HCEC 1CT (cell line): ENCODE measurements at regions not wholly inside any gene's neighbourhood (a gene's known extent, or its start where the extent isn't known, plus 50 kb on each side); places are given as distances from the start of the nearest gene placed in this dataset.
"Not testable (repeated sequence)": the region's sequence is repeated elsewhere in the genome, so short reads cannot be mapped to it uniquely, and the experiment has no call there.

Source experiments
- DNase-seq: peaks from one replicate; pipeline ENCODE4 v3.0.0-alpha.2; 2017

DNA sequence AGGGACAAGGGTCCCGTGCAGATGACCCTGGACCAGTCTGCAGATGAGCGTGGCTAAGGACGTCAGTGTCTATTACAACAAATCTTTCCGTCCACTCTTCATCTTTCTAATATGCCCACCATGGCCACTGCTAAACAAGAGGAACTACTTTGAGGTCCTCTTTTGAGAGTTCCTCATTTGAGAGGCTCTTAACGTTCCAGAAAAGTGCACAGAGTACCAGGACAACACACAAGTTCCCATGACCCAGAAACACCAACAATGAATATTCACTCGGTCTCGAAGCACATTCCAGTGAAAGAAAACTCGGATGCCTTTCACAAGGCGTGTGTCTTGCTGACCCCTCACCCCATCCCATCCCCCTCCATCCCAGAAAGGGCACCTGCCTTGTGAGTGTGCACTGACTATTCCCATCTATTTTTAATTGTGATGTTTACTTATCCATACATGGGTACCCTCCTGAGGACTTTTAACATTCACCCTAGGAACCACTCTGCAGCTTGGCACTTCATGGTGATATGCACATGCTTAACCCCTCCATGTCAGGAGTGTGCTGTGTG lies 157.0 kb downstream of the SHANK2 start:
- DNase-seq, result no peak

DNA sequence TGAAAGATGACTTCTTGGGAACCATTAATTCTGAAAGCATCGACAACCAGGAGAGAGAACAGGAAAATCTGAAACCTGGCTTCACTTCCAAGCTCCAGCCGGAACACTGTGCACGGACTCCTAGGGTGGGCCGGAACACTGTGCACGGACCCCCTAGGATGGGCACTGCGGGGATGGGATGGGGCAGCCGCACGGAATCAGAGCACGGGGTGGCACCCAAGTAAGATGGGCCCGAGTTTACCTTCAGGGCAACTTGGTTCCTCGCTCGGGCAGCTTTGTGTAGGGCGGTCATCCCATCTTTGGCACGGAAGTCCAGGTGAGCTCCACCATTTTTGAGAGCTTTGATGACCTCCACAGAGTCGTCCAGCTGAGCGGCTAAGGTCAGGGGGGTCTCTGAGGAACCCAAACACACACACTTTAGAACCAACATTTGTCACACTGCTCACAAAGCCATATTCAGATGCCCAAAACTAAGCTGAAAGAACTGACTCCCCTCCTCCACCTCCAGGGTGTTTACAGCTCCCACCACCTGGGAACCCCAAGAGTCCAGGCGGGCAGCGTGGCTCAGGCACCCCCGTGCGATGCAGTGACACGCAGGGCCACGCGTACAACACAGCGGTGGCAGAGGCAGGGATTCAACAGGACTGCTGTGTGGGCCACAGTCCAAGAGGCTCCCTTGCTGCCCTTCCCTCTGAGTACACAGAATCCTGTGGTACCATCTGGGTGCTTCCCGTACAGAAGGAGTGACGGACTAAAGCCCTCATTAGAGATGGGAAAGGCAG lies 157.9 kb downstream of the SHANK2 start:
- DNase-seq, result no peak

DNA sequence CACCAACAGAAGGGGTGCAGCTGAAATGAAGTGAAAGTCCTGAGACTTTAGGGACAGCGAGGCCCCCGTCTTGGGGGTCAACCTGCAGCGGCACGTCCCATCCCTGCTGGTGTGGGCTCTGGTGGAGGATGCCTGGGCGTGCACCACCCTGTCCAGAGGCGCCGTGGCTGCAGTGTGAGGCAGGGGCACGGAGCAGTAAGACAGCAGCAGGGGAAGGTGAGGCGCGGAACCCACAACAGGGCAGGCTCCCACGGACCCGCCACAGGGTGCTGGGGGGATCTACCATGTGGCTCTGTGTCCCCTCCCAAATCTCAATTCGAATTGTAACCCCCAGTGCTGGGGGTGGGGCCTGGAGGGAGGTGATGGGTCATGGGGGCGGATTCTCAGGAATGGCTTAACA lies 158.6 kb downstream of the SHANK2 start:
- DNase-seq, result no peak

DNA sequence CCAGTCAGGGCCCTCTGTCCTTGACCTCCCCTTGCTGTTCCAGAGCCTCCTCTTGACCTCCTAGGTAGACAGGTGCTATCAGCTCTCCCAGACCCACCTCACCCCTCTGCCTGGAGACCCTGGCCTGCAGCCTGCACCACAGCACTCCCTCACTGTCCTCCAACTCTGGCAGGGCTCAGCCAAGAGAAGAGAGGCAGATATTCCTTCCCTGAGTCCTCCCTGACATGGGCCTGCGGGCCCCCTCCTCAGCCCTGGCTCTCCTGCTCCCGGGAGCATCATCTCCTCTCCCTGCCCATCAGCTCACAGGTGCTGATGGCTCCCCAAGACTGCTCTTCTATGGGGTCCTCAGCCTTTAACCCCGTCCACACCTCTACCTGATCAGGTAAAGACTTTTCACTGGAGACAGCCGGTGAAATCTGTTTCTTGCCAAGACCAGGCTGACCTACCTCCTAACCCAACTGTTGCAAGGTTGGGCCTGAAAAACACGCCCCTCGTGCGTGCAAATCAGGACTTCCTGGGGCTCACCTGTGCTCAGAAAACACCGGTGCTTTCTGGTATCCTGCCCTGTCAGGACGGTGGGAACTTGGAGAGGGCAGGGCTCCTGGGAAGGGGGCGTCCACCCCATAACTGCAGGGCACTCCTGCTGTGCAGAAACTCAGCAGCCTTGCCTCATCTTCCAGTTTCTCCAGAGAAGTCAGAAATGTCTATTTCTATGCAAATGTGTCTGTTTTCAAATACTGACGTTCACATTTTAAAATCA lies 160.7 kb downstream of the SHANK2 start:
- DNase-seq, result no peak

DNA sequence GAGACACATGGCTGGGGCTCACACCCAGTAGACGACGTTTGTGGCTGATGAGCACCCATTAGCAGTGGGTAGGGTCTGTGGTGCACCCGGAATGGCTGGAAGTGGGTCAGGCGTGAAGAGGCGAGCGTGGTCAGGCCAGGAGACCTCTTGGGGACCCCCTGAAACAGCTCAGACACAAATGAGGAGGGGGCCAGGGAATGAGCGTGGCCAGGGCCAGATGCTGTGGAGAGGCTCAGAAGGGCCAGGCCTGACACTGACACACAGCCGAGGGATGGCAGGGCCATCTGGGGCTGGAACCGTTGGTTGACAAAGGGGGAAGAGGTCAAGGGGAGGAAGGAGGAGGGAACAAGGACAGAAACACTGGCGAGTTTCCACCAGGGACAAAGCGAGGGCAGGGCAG lies 162.8 kb downstream of the SHANK2 start:
- DNase-seq, result no peak

DNA sequence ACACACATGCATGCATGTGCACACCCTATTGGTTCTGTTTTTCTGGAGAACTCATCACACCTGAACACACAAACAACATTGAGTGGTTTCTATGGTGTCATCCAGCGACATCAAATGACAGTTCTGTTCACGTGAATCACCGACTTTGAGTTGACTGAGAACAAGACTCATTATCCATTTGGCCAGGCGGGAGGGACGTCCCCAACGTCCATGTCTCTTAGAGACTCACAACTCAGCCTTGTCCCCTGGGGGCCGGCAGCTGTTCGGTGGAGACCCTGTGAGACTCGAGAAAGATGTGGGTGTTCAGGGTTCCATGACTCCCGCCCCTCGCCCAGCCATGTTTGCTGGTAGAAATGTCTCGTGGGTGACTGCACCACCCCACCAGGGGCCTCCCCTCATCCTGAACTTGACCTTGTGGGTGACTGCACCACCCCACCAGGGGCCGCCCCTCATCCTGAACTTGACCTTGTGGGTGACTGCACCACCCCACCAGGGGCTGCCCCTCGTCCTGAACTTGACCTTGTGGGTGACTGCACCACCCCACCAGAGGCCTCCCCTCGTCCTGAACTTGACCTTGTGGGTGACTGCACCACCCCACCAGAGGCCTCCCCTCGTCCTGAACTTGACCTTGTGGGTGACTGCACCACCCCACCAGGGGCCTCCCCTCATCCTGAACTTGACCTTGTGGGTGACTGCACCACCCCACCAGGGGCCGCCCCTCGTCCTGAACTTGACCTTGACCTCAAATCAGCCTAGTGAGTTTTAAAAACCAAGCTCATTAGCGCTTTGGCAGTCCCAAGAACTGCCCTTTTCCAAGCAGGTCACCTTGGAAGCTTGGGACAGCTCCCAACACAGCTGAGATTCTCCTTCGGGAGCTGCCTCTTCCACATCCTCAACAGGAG lies 163.8 kb downstream of the SHANK2 start:
- DNase-seq, result not testable (repeated sequence)

DNA sequence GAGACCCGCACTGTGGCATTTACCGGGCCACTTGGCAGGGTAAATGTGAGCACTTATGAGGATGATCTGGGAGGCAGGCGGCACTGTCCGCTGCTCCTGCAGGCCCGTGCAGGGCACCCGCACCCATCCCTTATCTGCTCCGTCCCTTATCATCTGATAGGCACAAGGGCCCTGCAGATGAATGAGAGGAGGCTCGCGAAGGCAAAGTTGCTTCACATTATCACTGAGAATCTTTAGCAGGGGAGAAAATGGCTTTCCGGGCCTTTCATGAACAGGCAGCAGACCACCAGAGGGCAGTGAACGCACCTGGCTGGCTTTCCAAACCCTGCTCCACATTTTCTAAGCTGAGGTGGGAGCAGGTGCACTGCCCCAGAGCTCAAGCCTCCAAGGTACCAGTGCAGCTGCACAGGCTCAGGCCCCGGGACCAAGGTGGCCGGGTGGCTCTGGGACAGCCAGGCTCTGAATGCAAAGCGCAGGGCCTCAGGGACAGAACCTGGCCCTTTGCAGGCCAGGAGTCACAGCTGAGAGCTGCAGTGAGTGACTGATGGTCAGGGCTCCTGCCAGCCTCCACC lies 165.6 kb downstream of the SHANK2 start:
- DNase-seq, result peak; percentile 23

DNA sequence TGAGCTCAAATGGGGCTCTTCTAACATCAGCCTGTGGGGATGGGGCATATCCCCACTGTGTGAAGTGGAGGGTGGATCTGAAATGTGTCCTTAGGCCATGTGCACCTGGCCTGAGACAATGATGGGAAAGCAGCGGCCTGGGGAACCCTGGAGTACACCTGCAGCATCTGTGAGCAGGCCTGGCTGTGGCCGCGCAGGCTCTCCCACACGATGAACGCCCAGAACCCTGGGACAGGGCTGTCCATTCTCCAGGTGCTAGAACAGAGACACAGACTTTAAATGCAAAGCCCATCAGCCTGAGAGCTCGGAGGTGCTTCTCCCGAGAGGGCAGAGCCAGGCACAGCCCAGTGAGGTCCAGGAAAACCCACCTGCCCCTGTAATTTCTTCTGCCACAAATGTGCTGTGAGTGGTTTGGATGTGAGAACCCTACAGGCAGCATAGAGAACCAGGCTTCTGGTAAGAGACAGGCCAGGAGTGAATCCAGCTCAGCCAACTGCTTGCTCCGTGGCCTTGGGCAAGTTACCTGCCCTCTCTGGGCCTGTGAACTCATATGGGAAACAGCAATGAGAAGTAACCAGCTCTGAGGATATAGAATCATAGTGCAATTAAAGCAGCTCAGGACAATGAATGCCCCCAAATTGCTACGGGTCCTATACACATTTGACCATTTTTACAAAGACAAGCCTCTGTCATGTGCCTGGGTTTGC lies 167.9 kb downstream of the SHANK2 start:
- DNase-seq, result no peak

DNA sequence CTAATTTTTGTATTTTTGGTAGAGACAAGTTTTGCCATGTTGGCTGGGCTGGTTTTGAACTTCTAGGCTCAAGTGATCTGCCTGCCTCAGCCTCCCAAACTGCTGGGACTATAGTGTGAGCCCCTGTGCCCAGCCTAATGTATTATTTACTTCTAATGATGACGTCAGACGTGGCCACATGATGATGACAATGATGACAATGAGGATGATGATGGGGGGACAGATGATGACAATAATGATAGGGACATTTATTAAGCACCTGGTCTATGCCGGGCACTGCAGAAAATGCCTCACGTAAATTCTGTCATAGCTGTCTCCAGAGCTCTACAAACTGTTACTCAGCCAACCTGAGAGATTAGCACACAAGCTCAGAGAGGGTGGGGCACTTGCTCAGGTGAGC lies 169.3 kb downstream of the SHANK2 start:
- no peak for DNase-seq

DNA sequence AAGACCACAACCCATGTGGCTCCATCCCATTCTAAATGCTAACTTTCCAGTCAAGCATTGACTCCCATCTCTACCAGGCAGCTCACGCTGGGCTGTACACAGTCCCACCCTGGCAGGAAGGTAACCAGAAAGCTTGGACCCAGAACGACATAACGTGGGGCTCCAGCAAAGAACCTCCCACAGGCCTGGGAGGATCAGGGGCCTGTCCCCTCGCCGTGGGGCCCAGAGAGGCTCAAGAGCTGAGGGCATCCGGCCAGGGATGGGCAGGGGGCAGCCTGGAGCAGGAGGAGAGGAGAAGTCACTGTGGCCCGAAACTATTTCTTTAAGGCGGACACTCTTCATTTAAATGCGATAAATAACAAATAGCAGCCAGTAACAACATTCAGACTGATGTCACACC lies 169.9 kb downstream of the SHANK2 start:
- no peak for DNase-seq

DNA sequence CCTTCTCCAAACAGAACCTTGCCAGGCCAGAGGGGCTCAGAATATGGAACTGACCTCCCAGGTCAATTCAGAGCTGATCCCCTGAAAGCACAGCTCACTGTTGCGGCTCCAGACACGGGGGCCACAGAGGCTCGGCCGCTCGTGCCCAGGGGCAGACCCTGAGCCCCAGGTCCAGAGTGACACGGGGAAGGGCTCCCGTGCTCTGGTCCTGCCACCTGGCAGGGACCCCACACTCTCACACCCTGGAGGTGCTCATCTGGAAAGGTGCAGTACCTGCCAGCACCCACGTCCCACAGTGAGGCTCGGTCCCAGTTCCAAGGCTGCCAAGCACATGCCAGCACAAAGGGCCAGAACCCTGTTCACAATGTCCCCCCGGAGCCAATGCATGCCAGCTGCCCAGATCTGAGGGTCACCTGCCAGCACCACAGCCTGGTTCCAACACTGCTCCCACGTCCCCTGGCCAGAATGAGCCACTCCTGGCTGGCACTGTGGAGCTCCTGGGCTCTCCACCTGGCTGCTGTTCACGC lies 170.6 kb downstream of the SHANK2 start:
- DNase-seq, result no peak

DNA sequence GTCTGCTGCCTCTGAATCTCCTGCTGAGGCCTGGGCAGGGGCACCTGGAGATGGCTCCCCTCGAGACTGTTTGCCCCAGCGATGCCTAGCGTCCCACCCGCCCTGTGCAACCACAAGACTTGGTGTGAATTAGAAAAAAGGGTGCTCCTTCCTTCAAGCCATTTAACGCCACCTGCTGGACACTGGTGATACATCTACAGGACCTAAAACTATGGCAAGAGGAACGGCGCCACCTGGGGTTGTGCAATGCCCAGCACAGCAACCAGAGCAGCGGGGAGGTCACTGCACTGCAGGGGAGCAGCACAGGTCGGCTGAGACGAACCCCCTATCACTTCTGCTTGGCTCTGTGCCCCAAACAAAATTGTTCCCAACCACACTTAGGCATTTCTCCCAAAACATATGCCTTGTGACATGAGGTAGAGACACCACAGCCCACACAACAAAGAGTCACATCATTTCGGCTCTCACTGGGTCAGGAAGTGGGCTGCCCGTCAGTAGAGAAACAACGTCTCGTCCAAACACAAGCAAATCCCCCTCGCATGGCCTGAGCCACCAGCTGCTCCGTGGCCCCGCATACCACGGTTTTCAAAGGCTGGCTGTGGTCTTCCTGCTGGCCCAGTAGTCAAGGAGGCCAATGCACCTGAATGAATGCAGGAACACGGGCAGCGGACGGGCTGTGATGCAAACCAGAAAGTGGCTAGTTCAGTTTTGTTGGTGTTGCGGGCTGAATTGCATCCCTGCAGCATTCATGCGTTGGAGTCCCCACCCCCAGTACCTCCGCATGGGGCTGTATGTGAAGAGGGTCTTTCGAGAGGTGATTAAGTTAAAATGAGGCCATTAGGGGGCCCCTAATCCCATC lies 171.9 kb downstream of the SHANK2 start:
- DNase-seq, result peak; percentile 70

DNA sequence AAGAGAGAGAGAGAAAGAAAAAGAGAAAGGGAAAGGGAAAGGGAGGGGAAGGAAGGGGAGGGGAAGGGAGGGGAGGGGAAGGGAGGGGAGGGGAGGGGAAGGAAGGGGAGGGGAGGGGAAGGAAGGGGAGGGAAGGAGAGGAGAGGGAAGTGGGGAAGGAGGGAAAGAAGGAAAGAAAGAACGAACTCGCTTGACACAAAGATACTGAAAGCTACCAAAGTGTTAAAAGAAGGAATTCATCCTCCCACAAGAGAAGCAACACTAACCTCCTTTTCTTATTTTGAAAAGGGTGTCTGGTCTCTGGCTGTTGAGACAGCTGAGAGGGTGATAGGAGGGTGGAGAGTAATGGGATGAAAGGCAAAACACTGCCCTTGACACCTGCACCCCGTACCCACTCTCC lies 172.6 kb downstream of the SHANK2 start:
- no peak for DNase-seq

DNA sequence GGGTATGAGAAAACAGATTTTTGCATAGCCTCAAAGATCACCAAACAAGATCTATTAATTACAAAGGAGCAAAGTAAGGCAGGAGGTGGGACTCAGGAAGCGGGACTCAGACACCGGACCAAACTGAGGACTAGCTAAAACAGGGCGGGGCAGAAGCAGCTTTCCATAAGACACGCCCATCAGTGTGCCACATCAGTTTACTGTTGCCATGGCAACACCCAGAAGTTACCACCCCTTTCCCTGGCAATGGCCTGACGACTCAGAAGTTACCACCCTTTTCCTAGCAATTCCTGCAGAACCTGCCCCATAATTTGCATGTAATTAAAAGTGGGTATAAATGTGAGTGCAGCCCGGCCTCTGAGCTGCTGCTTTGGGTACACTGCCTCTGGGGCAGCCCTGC lies 173.9 kb downstream of the SHANK2 start:
- no peak for DNase-seq

DNA sequence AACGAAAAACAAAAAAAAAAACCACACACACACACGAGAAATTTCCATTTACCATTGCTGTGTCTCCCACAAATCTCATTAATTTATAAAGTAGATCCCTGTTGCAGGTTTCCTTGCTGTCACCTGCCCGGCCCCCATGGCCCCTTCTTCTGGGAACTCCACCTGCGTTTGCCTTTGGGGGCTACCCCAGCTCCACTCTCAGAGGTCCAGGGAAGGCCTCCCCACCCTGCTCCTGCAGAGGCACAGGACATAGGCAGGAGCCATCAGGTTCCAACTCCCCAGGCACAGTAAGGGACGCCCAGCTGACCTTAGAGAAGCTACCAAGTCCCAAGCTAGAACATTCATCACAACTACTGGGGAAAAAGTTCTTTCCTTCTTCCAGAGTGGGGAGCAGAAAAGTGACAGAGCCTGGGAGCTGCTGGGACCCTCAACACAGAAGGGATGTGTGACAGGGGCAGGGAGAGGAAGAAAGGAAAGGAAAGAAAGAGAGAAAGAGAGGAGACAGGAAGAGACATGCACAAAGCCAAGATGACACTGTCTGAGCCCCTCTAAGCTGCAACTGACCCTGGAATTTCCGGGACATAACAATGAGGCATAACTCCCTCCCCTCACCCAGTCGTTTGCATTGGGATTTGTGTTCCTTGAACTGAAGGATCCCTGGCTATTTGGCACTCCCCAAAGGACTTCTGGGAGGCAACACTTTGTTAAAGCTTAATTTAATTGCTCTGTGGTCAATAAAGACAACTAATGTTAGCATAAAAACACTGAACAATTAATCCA lies 175.7 kb downstream of the SHANK2 start:
- DNase-seq, result no peak

DNA sequence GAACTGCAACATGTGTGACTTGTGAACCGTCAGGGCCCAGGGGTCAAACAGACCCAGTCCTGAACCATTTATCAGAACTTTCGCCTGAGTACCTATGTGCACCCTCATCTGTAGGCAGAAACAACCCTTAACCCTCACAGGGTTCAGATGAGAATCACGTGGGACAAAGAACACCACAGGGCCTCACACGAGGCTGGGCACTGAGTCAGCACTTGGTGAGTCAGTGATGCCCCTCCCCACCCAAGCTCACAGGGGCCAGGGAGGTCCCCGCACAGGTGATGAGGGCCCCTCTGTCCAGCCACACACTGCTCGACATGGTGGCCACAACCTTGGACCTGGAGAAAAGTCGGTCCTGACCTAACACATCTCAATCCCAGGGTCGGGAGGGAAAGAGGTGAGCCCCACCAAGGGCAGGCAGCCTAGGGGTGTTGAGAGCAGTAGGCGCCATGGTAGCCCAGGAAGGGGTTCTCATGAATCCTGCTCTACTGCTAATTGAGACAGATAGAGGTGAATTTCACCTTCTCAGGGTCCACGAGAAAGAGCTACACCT lies 176.4 kb downstream of the SHANK2 start:
- DNase-seq, result no peak

DNA sequence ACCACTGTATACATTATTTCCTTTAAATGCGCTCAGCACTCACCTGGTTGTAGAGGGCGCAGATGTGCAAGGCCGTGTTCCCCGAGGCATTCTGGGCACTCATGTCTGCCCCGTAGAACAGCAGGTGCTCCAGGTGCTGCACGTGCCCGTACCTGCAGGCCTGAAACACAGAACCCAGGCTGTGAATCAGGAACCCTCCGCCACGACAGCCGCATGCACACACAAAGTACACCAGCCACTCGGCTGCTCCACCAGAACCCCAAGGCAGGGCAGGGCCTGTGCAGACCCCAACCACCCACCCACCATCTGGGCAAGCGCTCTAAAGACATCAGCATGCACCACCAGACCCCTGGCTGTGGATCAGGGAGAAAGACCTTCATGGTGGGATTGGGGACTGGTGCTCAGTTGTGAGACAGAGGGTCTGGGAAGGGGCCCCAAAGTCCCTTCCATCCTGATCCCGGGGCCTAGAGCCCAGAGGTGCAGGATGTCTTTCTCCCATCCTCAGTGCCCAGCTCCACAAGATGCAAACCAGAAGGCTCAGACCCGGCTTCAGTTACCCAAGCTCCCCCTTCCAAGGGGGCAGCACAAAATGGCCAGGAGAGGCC lies 177.2 kb downstream of the SHANK2 start:
- no peak for DNase-seq

DNA sequence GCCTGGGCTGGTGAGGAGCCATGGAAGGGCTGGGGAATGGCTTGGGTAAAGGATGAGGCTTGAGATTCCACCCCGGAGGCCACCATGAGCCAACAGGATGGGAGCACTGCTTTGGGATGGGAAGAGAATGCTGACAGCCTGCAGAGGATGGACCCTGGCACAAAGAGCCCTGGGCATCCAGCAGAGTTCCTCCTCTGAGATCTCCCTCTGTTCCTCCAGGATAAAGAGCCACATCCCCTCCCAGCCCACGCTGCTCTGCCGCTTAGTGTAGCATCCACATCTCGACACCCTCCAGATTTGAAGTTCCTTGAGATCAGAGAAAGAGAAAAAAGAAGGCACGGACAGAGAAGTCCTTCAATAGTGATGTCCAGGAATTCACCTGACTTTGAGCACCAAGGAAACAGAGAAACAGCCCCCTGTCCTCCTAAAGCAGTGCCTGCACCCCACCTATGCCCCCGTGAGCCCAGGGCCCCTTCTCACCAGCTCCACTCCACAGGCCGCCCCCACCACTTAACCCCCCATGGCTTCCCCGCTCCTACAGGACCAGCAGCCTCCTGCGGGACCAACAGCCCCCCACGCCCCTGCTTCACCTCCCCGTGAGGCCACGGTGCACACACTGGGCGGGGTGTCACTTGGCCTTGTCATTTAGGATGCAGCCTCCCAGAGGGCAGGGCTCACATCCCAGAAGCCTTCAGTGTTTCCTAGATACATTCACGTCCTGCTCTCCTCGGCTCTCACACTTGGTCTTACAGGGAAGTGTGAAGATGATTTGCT lies 180.5 kb downstream of the SHANK2 start:
- no peak for DNase-seq
